Thyroid gland (tissue), 4 donors: ENCODE measurements at regions not wholly inside any gene's neighbourhood (a gene's known extent, or its start where the extent isn't known, plus 50 kb on each side); places are given as distances from the start of the nearest gene placed in this dataset.

Source experiments
- POLR2A ChIP-seq, 2 donors: fragments of 450-650 bp; IDR thresholded peaks; one replicate each; pipeline ENCODE4 v1.6.1; 2017; ENCODE audit warnings: antibody characterized with exemption in 2 of 2, mild to moderate bottlenecking in 2 of 2, moderate library complexity in 1 of 2
- TF ChIP-seq, protein P1 (sequence below), 6 experiments: fragments of 200-600 bp in 3 of 6; fragments of 450-650 bp in 3 of 6; sonication (generic) in 3 of 6; IDR thresholded peaks; one replicate each; pipeline ENCODE4 v1.5.1; 2016 to 2019; ENCODE audit warnings: antibody characterized with exemption in 6 of 6, mild to moderate bottlenecking in 2 of 6, inconsistent platforms in 1 of 6, moderate library complexity in 1 of 6

DNA sequence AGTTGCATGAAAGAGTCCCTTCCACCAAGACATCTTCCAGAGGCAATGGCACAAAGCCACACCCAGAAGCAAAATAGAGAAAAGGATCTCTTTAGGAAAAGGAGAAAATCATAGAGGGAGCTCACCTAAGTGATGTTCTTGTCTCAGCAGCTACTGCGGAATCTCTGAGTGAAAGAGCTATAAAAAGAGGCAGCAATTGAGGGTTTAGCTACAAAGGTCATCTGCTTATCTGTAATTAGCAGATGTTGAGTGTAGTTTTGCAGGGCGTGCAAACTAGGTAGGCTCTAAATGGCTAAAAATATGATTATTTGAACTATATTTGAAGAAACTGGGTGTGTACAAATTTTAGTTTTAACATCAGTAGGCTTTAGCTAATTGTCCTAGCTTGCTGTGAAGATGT lies 276.0 kb downstream of the HS3ST1 start:
- TF ChIP-seq, protein P1, sequence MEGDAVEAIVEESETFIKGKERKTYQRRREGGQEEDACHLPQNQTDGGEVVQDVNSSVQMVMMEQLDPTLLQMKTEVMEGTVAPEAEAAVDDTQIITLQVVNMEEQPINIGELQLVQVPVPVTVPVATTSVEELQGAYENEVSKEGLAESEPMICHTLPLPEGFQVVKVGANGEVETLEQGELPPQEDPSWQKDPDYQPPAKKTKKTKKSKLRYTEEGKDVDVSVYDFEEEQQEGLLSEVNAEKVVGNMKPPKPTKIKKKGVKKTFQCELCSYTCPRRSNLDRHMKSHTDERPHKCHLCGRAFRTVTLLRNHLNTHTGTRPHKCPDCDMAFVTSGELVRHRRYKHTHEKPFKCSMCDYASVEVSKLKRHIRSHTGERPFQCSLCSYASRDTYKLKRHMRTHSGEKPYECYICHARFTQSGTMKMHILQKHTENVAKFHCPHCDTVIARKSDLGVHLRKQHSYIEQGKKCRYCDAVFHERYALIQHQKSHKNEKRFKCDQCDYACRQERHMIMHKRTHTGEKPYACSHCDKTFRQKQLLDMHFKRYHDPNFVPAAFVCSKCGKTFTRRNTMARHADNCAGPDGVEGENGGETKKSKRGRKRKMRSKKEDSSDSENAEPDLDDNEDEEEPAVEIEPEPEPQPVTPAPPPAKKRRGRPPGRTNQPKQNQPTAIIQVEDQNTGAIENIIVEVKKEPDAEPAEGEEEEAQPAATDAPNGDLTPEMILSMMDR (IDR thresholded peaks at IDR 0.05), result no peak
- TF ChIP-seq POLR2A (IDR thresholded peaks at IDR 0.05), result no peak
